ENCODE measurements at regions not wholly inside any gene's neighbourhood (a gene's known extent, or its start where the extent isn't known, plus 50 kb on each side); places are given as distances from the start of the nearest gene placed in this dataset.

DNA sequence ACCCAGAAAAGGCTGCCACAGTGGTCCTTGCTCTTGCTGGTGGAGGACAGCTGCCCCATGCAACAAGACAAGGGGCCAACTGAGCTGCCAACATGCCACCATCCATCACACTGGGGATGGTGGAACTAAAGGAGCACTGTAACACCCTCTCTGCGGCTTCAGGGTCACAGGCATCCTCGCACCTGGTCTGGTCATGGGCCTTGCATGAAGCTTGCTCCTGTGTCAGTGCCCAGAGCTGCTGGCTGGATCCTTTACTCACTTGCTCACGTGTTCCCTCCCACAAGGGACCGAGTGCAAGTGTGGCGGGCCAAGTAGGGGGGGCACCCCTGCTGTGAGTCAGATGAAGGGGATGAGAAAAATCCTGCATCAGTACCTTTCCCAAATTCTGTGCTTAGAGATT, 972.3 kb upstream of the DDX18 start:
- TF ChIP-seq CTCF (IDR thresholded peaks at IDR 0.05) = no peak
- ATAC-seq = no peak

DNA sequence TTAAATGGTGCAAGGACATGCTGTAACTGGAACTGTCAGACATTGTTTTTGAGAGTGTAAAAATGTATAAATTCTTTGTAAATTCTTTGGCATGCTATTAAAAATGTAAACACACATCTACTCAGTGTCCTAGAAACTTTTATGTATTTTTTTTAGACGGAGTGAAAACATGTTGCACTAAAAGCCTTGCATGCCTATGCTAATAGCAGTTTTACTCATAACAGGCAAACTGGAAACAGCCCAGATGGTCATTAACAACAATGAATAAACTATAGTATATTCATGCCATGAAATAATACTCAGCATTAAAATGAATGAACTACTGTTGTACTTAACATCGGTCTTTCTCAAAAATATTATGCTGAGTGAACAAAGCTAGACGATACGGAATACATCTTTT, 954.8 kb upstream of the DDX18 start:
- intact Hi-C loops (cut with DNase I) = no loop called here
- no peak overlapping the region for H3K27ac ChIP-seq
- 84% methylated on average over 4 of the region's 4 CpGs for WGBS, 2 donors
- no peak overlapping the region for H3K4me3 ChIP-seq
- no peaks in the 10 kb centered on the region for H3K4me1 ChIP-seq
- ATAC-seq (no peak), DNase-seq (no peak)
- H3K36me3 ChIP-seq = no peaks in the 10 kb centered on the region
- no peaks in the 10 kb centered on the region for H3K27me3 ChIP-seq
- H3K9me3 ChIP-seq = peaks cover 0 to 37% (median 10%) of the 10 kb centered on the region in 11 donors
- no peak for TF ChIP-seq CTCF (IDR thresholded peaks at IDR 0.05)

More for the DNA sequence above, 972.3 kb upstream of the DDX18 start:
- Histone ChIP-seq H3K9me3 (peaks cover 0 to 12% (median 0%) of the 10 kb centered on the region in 11 donors), H3K27ac (no peak overlapping the region), H3K4me1 (no peaks in the 10 kb centered on the region), H3K36me3 (no peaks in the 10 kb centered on the region), H3K4me3 (no peak overlapping the region), H3K27me3 (no peaks in the 10 kb centered on the region)
- intact Hi-C loops (cut with DNase I) = no loop called here
- DNase-seq = no peak
- 80 to 88% methylated on average over 5 of the region's 5 CpGs for WGBS, 2 donors

GRCh38 chr2:116874021-116874420, 940.5 kb upstream of the DDX18 start:
- Histone ChIP-seq H3K4me1 (no peaks in the 10 kb centered on the region), H3K27ac (no peak overlapping the region), H3K27me3 (no peaks in the 10 kb centered on the region), H3K9me3 (peaks cover 0 to 38% (median 0%) of the 10 kb centered on the region in 11 donors), H3K36me3 (no peaks in the 10 kb centered on the region), H3K4me3 (no peak overlapping the region)
- intact Hi-C loops (cut with DNase I) = no loop called here
- no peak for DNase-seq
- no peak for ATAC-seq
- 72 to 75% methylated on average over 5 of the region's 5 CpGs for WGBS, 2 donors
- TF ChIP-seq CTCF (IDR thresholded peaks at IDR 0.05) = no peak

DNA sequence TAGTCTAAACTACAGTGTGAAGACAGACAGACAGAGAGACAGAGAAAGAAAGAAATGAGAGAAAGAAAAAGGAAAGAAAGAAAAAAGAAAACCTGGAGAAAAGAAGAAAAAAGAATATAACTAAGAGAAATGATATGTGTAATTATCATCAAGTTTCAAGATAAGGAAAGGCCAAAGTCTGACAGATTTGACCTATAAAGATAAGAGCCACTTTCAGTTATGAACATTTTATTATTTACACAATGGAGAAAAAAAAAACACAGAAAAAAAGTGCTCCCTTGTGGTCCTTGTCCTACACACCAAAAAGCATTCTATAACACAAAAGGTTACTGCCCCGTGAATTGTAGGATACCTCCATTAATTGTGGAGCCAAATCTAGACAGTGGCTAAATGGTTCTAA, 937.2 kb upstream of the DDX18 start:
- H3K36me3 ChIP-seq = no peaks in the 10 kb centered on the region
- no peak for TF ChIP-seq CTCF (IDR thresholded peaks at IDR 0.05)
- DNase-seq (no peak), ATAC-seq (no peak)
- WGBS, 2 donors = 81 to 85% methylated on average over 1 of the region's 1 CpG
- H3K27ac ChIP-seq = no peak overlapping the region
- H3K9me3 ChIP-seq = peaks cover 0 to 58% (median 0%) of the 10 kb centered on the region in 11 donors
- H3K4me1 ChIP-seq = no peaks in the 10 kb centered on the region
- intact Hi-C loops (cut with DNase I) = no loop called here
- H3K27me3 ChIP-seq = no peaks in the 10 kb centered on the region
- H3K4me3 ChIP-seq = no peak overlapping the region

Data from heart right ventricle (tissue), 16 donors.